CD4-positive, alpha-beta T cell (primary cell): ENCODE measurements at regions not wholly inside any gene's neighbourhood (a gene's known extent, or its start where the extent isn't known, plus 50 kb on each side); places are given as distances from the start of the nearest gene placed in this dataset.

Experiments
- ATAC-seq: fragments of 200-7000 bp; cut with Tn5 transposase; one replicate; pipeline ENCODE4 v1.10.0; 2022; ENCODE audit warnings: mild to moderate bottlenecking; ENCODE audit not compliant: poor library complexity
- CTCF ChIA-PET: fragments of 350-600 bp; sonication (Branson Sonifier 250); formaldehyde crosslinking; loops from one replicate; lab custom pipeline; 2021; ENCODE audit warnings: antibody characterized with exemption, inconsistent platforms; lab: Charles Lee
- POLR2A ChIA-PET: fragments of 350-600 bp; sonication (Branson Sonifier 250); formaldehyde crosslinking; loops from one replicate; lab custom pipeline; 2021; ENCODE audit warnings: antibody characterized with exemption, inconsistent platforms; lab: Charles Lee
- DNase-seq, 14 experiments: peaks; one replicate each; pipeline ENCODE4 v3.0.0-alpha.2; 2013 to 2020; ENCODE audit warnings: mixed read lengths in 2 of 14
- H3K27ac ChIP-seq, 2 donors: one replicate each; pipeline versions ENCODE4 v1.5.1 to v1.7.0; 2013; ENCODE audit warnings: low read length in 2 of 2, low read depth in 1 of 2, mild to moderate bottlenecking in 1 of 2
- H3K27me3 ChIP-seq, 2 experiments: 1 replicate in 1 of 2; 2 replicates in 1 of 2; pipeline versions ENCODE4 v1.6.1 to v1.7.0; 2013; ENCODE audit warnings: low read length in 2 of 2, control low read depth in 1 of 2, mild to moderate bottlenecking in 1 of 2, moderate library complexity in 1 of 2; ENCODE audit not compliant: insufficient read depth in 2 of 2, control insufficient read depth in 1 of 2
- H3K36me3 ChIP-seq: one replicate; pipeline ENCODE4 v1.6.1; 2013; ENCODE audit warnings: low read length, control low read depth; ENCODE audit not compliant: insufficient read depth
- H3K4me1 ChIP-seq: one replicate; pipeline ENCODE4 v1.6.1; 2013; ENCODE audit warnings: low read length, control low read depth; ENCODE audit not compliant: insufficient read depth
- H3K4me3 ChIP-seq: one replicate; pipeline ENCODE4 v1.5.1; 2013; ENCODE audit warnings: mild to moderate bottlenecking, low read length, moderate library complexity
- H3K9me3 ChIP-seq, 2 experiments: 1 replicate in 1 of 2; 2 replicates in 1 of 2; pipeline versions ENCODE4 v1.6.1 to v1.7.0; 2013; ENCODE audit warnings: low read length in 2 of 2, mild to moderate bottlenecking in 2 of 2, control low read depth in 1 of 2, moderate library complexity in 1 of 2; ENCODE audit not compliant: control insufficient read depth in 1 of 2, insufficient read depth in 1 of 2
- H3K27ac Mint-ChIP-seq: one replicate; pipeline ENCODE4 v1.8.0; 2020; ENCODE audit warnings: mixed read lengths
- H3K27me3 Mint-ChIP-seq: one replicate; pipeline ENCODE4 v1.8.0; 2021; ENCODE audit warnings: mixed read lengths
- H3K36me3 Mint-ChIP-seq: one replicate; pipeline ENCODE4 v1.8.0; 2021; ENCODE audit warnings: low read depth, mixed read lengths
- H3K4me1 Mint-ChIP-seq: one replicate; pipeline ENCODE4 v1.8.0; 2021; ENCODE audit warnings: low read depth, mixed read lengths
- H3K4me3 Mint-ChIP-seq: one replicate; pipeline ENCODE4 v1.8.0; 2020; ENCODE audit warnings: mild to moderate bottlenecking, mixed read lengths
- H3K9me3 Mint-ChIP-seq: one replicate; pipeline ENCODE4 v1.8.0; 2020; ENCODE audit warnings: mixed read lengths
- CTCF ChIP-seq: fragments of 200-600 bp; IDR thresholded peaks from one replicate; pipeline ENCODE4 v1.8.0; 2022; ENCODE audit warnings: antibody characterized with exemption, mild to moderate bottlenecking
- intact Hi-C, 2 experiments: fragments of 100-400 bp; cut with DNase I in 1 of 2; cut with micrococcal nuclease in 1 of 2; formaldehyde crosslinking; loops; one replicate each; pipeline versions ENCODE4 v1.15.1 to v1.9.0; 2023 to 2025; cut with DNase I, micrococcal nuclease

GRCh38 chrX:20506739-20507138 lies 240.0 kb upstream of the RPS6KA3 start:
- intact Hi-C loops: no loop called here
- CTCF ChIA-PET: no interaction called here
- POLR2A ChIA-PET: no interaction called here
- no peaks in the 10 kb centered on the region for H3K36me3 Mint-ChIP-seq
- Histone ChIP-seq H3K9me3 (no peaks in the 10 kb centered on the region), H3K27ac (no peak overlapping the region), H3K4me1 (no peaks in the 10 kb centered on the region), H3K4me3 (no peak overlapping the region), H3K27me3 (no peaks in the 10 kb centered on the region), H3K36me3 (no peaks in the 10 kb centered on the region)
- no peaks in the 10 kb centered on the region for H3K9me3 Mint-ChIP-seq
- no peaks in the 10 kb centered on the region for H3K4me1 Mint-ChIP-seq
- no peak for DNase-seq
- no peak for ATAC-seq
- H3K4me3 Mint-ChIP-seq: no peak overlapping the region
- TF ChIP-seq CTCF: no peak
- H3K27me3 Mint-ChIP-seq: peaks cover 10% of the 10 kb centered on the region
- H3K27ac Mint-ChIP-seq: no peak overlapping the region

DNA sequence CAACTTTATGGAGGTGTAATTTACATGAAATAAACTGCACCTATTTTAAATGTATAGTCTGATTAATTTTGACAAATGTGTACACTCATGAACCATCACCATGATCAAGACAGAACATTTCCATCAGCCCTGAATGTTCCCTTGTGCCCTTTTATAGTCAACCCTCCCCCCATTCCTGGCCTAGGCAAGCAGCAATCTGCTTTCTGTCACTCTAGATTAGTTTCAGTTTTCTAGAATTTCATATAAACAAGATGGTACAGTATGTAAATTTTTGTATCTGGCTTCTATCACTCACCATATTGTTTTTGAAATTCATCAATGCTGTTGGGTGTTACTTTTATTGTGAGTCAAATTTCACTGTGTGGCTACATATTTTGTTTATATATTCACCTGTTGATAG lies 234.2 kb upstream of the RPS6KA3 start:
- intact Hi-C loops: no loop called here
- CTCF ChIA-PET: no interaction called here
- no peaks in the 10 kb centered on the region for H3K36me3 Mint-ChIP-seq
- no peaks in the 10 kb centered on the region for H3K36me3 ChIP-seq
- H3K27ac ChIP-seq: no peak overlapping the region
- H3K4me1 Mint-ChIP-seq: peaks cover 17% of the 10 kb centered on the region
- H3K27ac Mint-ChIP-seq: no peak overlapping the region
- DNase-seq: no peak
- H3K9me3 Mint-ChIP-seq: no peaks in the 10 kb centered on the region
- H3K4me3 Mint-ChIP-seq: no peak overlapping the region
- POLR2A ChIA-PET: no interaction called here
- H3K27me3 Mint-ChIP-seq: no peaks in the 10 kb centered on the region
- no peaks in the 10 kb centered on the region for H3K9me3 ChIP-seq
- H3K4me3 ChIP-seq: no peak overlapping the region
- no peak for ATAC-seq
- TF ChIP-seq CTCF: no peak
- H3K4me1 ChIP-seq: peaks cover 3% of the 10 kb centered on the region
- H3K27me3 ChIP-seq: no peaks in the 10 kb centered on the region

DNA sequence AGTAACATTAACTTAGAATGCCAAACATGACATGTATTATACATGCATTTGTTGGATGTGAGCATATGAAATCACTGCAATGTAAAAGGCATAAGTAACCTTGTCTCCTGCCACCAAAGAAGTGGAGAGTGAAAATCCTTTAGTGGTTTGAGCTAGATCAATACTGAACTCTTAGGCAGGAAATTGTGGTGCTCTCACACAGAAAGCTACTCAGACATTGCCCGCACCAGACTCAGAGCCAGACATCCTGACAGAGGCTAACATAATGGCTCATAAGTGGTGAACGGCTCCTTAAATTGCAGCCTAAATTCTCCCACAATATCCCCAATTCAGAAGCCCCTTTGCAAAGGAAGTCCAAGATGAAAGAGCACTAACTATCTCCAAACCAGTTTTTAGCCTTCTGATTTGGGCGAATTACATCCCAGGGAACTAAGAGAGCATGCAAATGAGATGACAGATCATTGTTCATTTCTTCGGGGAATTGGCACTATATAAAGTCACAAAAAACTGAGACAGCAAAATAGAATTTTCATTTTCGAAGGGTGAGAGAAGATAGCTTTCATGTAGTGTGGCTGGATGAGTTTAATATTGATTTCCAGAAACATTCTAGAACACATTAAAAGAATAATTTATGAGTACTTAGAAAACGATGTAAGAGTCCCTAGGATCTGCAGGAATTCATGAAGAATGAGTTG lies 233.6 kb upstream of the RPS6KA3 start:
- Histone ChIP-seq H3K9me3 (no peaks in the 10 kb centered on the region), H3K4me3 (no peak overlapping the region), H3K36me3 (no peaks in the 10 kb centered on the region), H3K4me1 (peaks cover 3% of the 10 kb centered on the region), H3K27ac (no peak overlapping the region), H3K27me3 (no peaks in the 10 kb centered on the region)
- H3K27ac Mint-ChIP-seq: no peak overlapping the region
- H3K27me3 Mint-ChIP-seq: no peaks in the 10 kb centered on the region
- ChIA-PET CTCF (no interaction called here), POLR2A (no interaction called here)
- no peak for TF ChIP-seq CTCF
- intact Hi-C loops: no loop called here
- no peaks in the 10 kb centered on the region for H3K9me3 Mint-ChIP-seq
- DNase-seq: peak in 5 of 14 experiments; percentile 1 to 19 (median 11)
- H3K36me3 Mint-ChIP-seq: no peaks in the 10 kb centered on the region
- peak; percentile 56 for ATAC-seq
- H3K4me3 Mint-ChIP-seq: peak overlapping the region; percentile 27
- peaks cover 17% of the 10 kb centered on the region for H3K4me1 Mint-ChIP-seq
